Activated naive CD8-positive, alpha-beta T cell treated with anti-CD3 and anti-CD28 coated beads, Interleukin-2, amount 50 U/mL, for 16 hours (primary cell): ENCODE measurements at regions not wholly inside any gene's neighbourhood (a gene's known extent, or its start where the extent isn't known, plus 50 kb on each side); places are given as distances from the start of the nearest gene placed in this dataset.

ENCODE experiments used
- DNase-seq: peaks from one replicate; pipeline ENCODE4 v3.0.0-alpha.2; 2020; ENCODE audit warnings: low read depth, low spot score

GRCh38 chr3:152192936-152193672, 75.6 kb upstream of the MBNL1 start:
- DNase-seq: no peak

DNA sequence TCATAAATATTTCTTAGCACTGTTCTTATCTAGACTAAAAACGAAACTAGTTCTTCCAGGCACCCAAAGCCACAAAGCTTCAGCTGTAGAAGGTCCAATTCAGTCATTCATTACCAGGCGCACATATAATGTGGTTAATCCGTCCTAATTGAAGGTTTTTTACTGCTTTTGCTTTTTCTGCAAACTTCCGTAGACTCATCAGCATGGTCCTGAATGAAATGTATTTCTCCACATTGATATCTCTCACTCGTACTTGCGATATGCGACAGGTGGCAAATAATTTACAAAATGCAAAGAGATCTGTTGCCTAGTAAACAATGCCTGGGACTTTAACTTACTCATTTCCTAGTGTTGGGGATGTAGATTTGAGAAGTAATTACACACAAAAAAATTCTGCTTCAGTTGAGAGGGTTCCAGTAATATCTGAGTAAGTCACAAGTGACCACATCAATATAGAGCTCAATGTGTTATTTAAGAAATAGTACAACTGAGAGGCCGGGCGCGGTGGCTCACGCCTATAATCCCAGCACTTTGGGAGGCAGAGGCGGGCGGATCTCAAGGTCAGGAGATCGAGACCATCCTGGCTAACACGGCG, 75.0 kb upstream of the MBNL1 start:
- DNase-seq: no peak

- no peak for DNase-seq
Observed at GRCh38 chr3:152195206-152195605, 73.5 kb upstream of the MBNL1 start.

DNA sequence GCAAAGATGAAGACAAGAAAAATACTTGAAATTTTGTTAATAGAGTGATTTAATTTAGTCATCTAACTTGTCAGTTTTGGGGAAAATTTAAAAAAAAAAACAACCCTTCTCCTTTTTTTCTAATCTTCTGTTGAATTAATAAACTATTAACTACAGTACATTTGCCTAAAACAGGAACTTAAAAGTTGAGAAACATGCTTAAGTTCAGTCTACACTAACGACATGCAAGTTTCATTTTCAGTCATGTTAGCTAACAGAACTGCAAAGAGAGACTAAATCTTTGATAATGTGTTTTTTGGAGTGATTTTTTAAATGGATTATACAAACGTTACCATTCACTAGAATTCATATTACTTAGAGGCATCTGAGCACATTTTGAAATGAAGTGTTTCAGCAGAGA, 71.9 kb upstream of the MBNL1 start:
- DNase-seq: no peak

- no peak for DNase-seq
Observed at GRCh38 chr3:152197451-152197850, 71.3 kb upstream of the MBNL1 start.

DNA sequence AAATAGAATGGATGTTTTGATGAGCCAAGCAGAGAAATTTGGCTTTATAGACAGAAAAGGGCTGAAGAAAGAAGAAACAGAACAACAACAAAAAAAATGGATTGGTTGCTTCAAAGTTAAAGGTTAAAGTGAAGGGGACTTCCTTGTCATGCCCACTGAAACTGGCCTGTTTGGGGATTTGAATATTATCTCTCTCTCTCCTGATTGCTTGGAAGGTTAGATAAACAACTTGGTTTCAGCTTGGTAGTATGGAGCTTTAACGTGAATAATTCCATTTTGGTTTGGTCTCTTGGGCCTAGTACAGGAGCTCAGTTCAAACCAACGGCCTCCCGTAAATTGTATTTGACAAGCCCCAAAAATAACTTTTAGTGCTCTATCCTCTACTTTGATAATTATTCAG, 70.8 kb upstream of the MBNL1 start:
- no peak for DNase-seq

GRCh38 chr3:152198665-152199064, 70.1 kb upstream of the MBNL1 start:
- no peak for DNase-seq

- no peak for DNase-seq
Observed at GRCh38 chr3:152199102-152199840, 69.5 kb upstream of the MBNL1 start.

DNA sequence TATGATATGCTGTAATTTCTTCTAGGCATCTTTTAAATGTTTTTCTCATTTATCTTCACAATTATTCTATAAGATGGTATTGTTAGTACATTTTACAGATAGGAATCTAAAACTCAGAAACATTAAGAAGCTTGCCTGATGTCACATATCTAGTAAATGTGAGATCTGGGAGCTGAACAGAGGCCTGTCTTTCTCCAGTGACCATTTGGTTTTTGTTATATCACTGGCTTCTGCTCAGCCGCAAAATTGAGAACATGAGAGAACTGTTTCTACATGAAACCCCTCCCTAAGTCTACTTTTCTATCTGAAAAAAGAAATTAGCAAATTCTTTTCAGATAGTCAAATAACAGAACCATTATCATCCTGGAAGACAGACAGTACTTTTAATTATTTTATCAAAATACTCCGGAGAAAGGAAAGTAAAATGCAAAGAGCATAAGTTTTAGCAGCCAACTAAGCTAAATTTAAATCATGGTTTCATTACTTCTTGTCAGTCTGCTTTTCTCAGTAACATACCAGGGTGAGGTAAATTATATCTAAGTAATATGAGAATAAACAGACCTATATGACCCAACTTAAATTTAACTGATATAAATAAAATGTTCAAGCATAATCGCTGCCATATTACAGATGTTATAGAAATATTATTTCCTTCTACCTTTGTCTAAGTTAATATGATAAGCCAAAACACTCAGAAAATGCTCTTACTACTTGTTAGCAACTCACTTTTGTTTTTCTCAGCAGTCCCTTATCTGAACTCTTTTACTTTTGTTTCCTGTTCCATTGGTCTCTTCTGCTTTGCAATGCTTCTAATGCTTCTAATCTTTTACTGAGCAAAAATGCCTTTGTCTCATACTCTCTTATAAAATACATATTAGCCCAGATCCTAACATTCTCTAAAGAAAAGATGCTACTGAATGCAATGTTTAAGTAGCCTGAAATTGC, 68.0 kb upstream of the MBNL1 start:
- DNase-seq: no peak

GRCh38 chr3:152202976-152203626, 65.6 kb upstream of the MBNL1 start:
- DNase-seq: no peak

DNA sequence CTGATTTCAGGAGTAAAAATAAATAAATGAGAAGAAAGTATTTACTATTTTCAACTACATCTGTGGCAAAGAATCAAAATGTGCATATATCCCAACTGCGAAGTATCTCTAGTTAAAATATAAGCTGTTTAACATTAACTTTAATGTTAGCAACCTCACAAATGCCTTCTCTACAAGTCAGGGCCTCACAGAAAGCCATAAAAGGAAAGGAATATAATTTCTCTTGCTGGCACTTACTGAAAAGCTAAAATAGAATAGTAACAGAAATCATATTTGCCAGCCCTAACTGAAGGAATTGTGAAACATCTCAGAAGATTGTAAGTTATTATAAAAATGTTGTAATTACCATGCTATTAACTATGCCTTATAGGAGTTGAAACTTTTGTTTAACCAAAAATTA, 65.1 kb upstream of the MBNL1 start:
- no peak for DNase-seq

DNA sequence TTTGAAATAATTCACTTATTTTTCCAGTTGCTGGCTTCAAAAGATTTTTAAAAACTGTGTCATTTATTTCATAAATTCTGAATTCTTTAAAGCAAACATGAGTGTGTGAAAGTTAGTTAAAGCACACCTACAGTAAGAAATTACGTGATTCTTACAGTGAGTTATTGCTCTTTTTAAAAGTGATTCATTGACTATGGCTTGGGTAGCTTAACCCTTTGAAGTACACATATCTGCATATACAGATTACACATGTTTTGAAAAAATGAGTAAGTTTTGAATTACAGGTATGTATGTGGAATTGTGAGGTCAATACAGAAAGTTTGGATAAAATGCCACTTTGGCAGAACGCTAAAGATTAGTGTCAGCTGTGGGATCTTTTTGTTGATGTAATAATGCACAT, 64.5 kb upstream of the MBNL1 start:
- DNase-seq: no peak

DNA sequence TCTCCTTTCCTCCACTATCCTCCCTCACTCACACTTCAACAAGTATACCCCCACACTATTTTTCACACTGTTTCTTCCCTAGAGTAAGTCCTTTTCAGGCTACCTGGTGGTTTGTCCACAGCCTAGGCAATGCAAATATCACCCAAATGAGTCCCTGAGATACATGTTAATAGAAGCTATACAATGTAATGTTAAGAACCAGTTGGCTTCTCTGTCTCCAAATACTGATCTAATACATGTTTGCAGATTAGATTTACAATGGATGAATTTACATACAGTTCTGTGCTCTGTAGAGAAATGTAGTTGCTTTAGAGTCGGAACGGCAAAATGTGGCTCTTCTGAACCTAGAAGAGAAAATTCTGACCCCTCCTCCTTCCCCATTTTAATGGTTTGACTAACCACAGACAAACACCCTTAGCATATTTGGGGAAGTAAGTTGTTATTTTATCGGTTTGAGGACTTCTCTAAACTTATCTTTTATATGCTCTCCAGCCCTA, 63.6 kb upstream of the MBNL1 start:
- no peak for DNase-seq

- no peak for DNase-seq
Observed at GRCh38 chr3:152206243-152206760, 62.4 kb upstream of the MBNL1 start.

- no peak for DNase-seq
Observed at GRCh38 chr3:152208439-152208838, 60.3 kb upstream of the MBNL1 start.

DNA sequence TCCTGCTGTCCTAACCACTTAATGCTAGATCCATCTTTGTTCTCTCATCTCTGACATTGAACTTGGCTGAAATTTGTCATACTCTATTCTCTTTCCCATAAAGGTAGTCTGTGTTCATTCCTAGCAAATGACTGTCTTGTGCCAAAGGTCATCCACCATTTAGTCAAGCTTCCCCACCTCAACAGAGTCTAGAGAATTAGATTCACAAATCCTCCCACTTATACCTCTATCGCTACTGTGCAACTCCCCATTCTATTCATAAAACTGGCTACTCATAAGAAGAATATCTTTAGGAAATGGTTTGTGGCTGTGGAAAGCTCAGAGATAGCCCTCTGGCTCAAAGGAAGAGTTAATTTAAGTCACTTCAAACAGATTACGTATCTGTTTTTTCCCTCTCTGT, 59.7 kb upstream of the MBNL1 start:
- no peak for DNase-seq

DNA sequence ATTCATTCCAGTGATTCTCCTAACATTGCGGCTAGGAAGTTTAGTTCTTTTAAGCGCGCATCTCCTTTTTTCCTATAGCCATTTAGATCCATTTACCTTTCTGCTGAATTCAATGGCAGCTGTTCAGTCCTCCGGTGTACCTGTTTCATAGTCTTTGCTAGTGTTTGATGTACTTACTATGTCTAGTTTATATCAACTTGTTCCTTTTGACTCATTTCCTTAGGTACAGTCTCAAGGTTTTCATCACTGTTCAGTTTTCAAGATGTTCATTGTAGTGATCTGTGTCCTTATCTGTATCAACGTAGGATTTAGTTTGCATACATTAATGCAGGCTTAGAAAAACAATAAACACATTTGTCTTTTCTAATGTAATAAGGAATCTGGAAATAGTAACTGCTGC, 59.0 kb upstream of the MBNL1 start:
- DNase-seq: no peak

DNA sequence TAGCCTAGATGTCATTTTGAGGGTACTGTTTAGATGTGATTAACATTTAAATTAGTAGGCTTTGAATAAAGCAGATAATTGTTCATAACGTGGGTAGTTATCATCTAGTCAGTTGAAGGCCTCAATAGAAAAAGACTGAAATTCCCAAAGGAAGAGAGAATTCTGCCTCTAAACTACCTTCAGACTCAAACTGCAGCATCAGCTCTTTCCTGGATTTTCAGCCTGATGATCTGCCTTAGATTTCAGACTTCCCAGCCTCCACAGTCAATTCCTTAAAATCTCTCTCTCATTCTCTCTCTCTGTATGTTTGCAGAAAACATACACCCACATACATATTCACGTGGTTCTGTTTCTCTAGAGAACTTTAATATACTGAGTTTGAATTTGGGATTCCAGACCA, 58.0 kb upstream of the MBNL1 start:
- no peak for DNase-seq

DNA sequence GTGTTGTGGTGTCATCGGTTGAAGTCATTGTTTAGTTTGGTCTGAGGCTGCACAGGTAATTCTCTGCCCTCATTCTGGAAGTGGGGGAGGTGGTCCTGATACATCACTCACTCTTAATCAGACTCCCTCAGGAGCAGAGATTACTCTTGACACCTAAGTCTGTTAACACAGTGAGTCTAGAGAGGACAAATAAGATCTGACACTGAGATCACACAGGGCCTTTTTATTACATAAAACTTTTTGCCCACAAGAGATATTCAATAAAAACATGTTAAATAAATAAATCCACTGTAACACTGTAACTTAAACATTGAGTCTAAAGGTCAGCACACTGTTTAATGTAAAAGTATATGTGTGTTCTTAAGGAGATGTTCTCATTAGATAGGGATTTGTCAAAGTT, 57.1 kb upstream of the MBNL1 start:
- DNase-seq: no peak

DNA sequence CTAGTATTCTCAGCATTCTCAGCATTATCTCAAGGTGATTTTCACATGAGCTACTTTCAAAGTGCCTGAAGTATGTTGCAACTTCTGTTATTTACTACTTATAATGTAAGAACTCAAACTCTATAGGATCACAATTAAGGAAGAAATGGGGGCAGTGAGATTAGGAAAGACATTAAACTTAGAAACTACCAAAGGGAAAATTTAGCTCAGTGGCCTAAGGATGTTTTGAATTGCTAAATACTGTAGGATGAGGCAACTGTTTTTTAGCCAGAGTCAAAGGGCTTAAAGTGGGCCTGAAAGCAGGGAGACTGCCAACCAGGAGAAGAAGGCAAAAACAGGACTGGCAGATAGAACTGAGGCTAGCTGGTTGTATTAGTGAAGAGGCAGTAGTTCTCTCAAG, 55.5 kb upstream of the MBNL1 start:
- DNase-seq: no peak

DNA sequence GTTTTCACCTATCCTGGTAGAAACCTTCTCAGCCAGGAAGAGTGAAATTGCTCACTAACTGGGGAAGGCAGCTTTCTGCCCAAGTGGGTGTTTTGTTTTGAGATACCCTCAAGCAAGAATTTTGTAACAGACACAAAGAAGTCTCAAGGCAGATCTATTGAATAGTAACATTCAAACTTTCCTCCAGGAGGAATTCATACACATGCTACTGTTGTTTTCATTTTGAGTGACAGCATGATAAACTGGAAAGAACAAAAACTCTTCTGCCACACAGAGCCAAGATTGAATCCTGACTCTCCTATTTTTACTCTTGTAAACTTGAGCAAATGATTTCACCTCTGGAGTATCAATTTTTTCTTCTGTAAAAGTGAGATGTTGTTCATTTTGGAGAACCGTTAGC, 54.8 kb upstream of the MBNL1 start:
- no peak for DNase-seq
